Mesenchymal stem cell (in vitro differentiated cells and primary cell): ENCODE measurements at regions not wholly inside any gene's neighbourhood (a gene's known extent, or its start where the extent isn't known, plus 50 kb on each side); places are given as distances from the start of the nearest gene placed in this dataset.

Source experiments
- DNase-seq: peaks from one replicate; pipeline ENCODE4 v3.0.0-alpha.2; 2013
- H2AFZ ChIP-seq: one replicate; pipeline ENCODE4 v1.6.1; 2013; ENCODE audit warnings: low read depth, mild to moderate bottlenecking, control low read depth, inconsistent platforms, low read length, moderate library complexity
- H2AK5ac ChIP-seq: 2 replicates; pipeline ENCODE4 v1.6.1; 2013; ENCODE audit warnings: low read length, moderate library complexity, mild to moderate bottlenecking, inconsistent platforms; ENCODE audit not compliant: severe bottlenecking
- H2BK120ac ChIP-seq: one replicate; pipeline ENCODE4 v1.6.1; 2013; ENCODE audit warnings: low read depth, mild to moderate bottlenecking, inconsistent platforms, low read length, moderate library complexity
- H2BK12ac ChIP-seq, 2 experiments: one replicate each; pipeline ENCODE4 v1.6.1; 2013; ENCODE audit warnings: inconsistent platforms in 2 of 2, low read length in 2 of 2, mild to moderate bottlenecking in 2 of 2, moderate library complexity in 2 of 2, control low read depth in 1 of 2
- H2BK15ac ChIP-seq: one replicate; pipeline ENCODE4 v1.6.1; 2013; ENCODE audit warnings: mild to moderate bottlenecking, low read depth, inconsistent platforms; ENCODE audit not compliant: poor library complexity, severe bottlenecking
- H2BK5ac ChIP-seq: 2 replicates; pipeline ENCODE4 v1.6.1; 2013; ENCODE audit warnings: low read depth, mild to moderate bottlenecking, low read length, control low read depth, inconsistent platforms; ENCODE audit not compliant: poor library complexity, severe bottlenecking
- H3K14ac ChIP-seq, 2 experiments: one replicate each; pipeline ENCODE4 v1.6.1; 2013; ENCODE audit warnings: inconsistent platforms in 2 of 2, low read length in 2 of 2, control low read depth in 1 of 2, mild to moderate bottlenecking in 1 of 2, moderate library complexity in 1 of 2
- H3K18ac ChIP-seq, 2 experiments: one replicate each; pipeline ENCODE4 v1.6.1; 2013; ENCODE audit warnings: inconsistent platforms in 2 of 2, low read length in 2 of 2, control low read depth in 1 of 2, low read depth in 1 of 2, mild to moderate bottlenecking in 1 of 2
- H3K23ac ChIP-seq, 2 experiments: one replicate each; pipeline ENCODE4 v1.6.1; 2013; ENCODE audit warnings: inconsistent platforms in 2 of 2, low read length in 2 of 2, mild to moderate bottlenecking in 2 of 2, moderate library complexity in 2 of 2, control low read depth in 1 of 2
- H3K27ac ChIP-seq: 2 replicates; pipeline ENCODE4 v1.5.1; 2013; ENCODE audit warnings: mild to moderate bottlenecking, moderate library complexity, low read length, control low read depth, inconsistent platforms; ENCODE audit not compliant: poor library complexity, severe bottlenecking
- H3K27me3 ChIP-seq, 2 experiments: 2 replicates each; pipeline versions ENCODE4 v1.6.1 to v1.7.0; 2013; ENCODE audit warnings: low read length in 2 of 2, mild to moderate bottlenecking in 2 of 2, moderate library complexity in 2 of 2, control low read depth in 1 of 2, inconsistent platforms in 1 of 2; ENCODE audit not compliant: control insufficient read depth in 1 of 2, insufficient read depth in 1 of 2
- H3K36me3 ChIP-seq, 2 experiments: 2 replicates each; pipeline versions ENCODE4 v1.6.1 to v1.7.0; 2013; ENCODE audit warnings: low read length in 2 of 2, control low read depth in 1 of 2, inconsistent platforms in 1 of 2, low read depth in 1 of 2, mild to moderate bottlenecking in 1 of 2; ENCODE audit not compliant: insufficient read depth in 2 of 2, control insufficient read depth in 1 of 2
- H3K4ac ChIP-seq, 2 experiments: one replicate each; pipeline ENCODE4 v1.6.1; 2013; ENCODE audit warnings: inconsistent platforms in 2 of 2, low read length in 2 of 2, mild to moderate bottlenecking in 2 of 2, moderate library complexity in 2 of 2, control low read depth in 1 of 2, low read depth in 1 of 2
- H3K4me1 ChIP-seq: 2 replicates; pipeline ENCODE4 v1.6.1; 2013; ENCODE audit warnings: low read depth, low read length, control low read depth; ENCODE audit not compliant: control insufficient read depth, insufficient read depth
- H3K4me2 ChIP-seq: 2 replicates; pipeline ENCODE4 v1.6.1; 2013; ENCODE audit warnings: low read length, mild to moderate bottlenecking, inconsistent platforms; ENCODE audit not compliant: poor library complexity, severe bottlenecking
- H3K4me3 ChIP-seq, 2 experiments: 2 replicates each; pipeline versions ENCODE4 v1.5.1 to v1.7.0; 2013; ENCODE audit warnings: low read length in 2 of 2, mild to moderate bottlenecking in 2 of 2, control low read depth in 1 of 2, low read depth in 1 of 2; ENCODE audit not compliant: insufficient read depth in 1 of 2
- H3K79me1 ChIP-seq: replicated peaks from 2 replicates; pipeline ENCODE4 v1.6.1; 2013; ENCODE audit warnings: mild to moderate bottlenecking, control low read depth, low read length, inconsistent platforms; ENCODE audit not compliant: poor library complexity, severe bottlenecking
- H3K9ac ChIP-seq: 2 replicates; pipeline ENCODE4 v1.7.0; 2013; ENCODE audit warnings: mild to moderate bottlenecking, low read length, moderate library complexity
- H3K9me3 ChIP-seq: 2 replicates; pipeline ENCODE4 v1.7.0; 2013; ENCODE audit warnings: mild to moderate bottlenecking, low read length; ENCODE audit not compliant: control insufficient read depth
- H4K8ac ChIP-seq: one replicate; pipeline ENCODE4 v1.6.1; 2013; ENCODE audit warnings: inconsistent platforms, mild to moderate bottlenecking, low read length, moderate library complexity
- H4K91ac ChIP-seq: one replicate; pipeline ENCODE4 v1.6.1; 2013; ENCODE audit warnings: mild to moderate bottlenecking, low read length, inconsistent platforms
- WGBS: methylation state at CpG from one replicate; pipeline ENCODE4 v1.1.7; 2013; ENCODE audit warnings: mixed read lengths; 5-methylcytosine and 5-hydroxymethylcytosine counted together

GRCh38 chr3:177401375-177401774, 204.1 kb upstream of the TBL1XR1 start:
- no peak overlapping the region for H4K8ac ChIP-seq
- no peak overlapping the region for H2BK120ac ChIP-seq
- H3K36me3 ChIP-seq: no peaks in the 10 kb centered on the region
- WGBS: no CpG with 5 or more reads among the region's 1 CpG
- H3K4me1 ChIP-seq: no peaks in the 10 kb centered on the region
- no peak overlapping the region for H3K4me2 ChIP-seq
- H2AFZ ChIP-seq: no peak overlapping the region
- no peak overlapping the region for H2AK5ac ChIP-seq
- no peak overlapping the region for H2BK15ac ChIP-seq
- no peak overlapping the region for H3K4ac ChIP-seq
- H3K27me3 ChIP-seq: no peaks in the 10 kb centered on the region
- H4K91ac ChIP-seq: no peak overlapping the region
- no peak overlapping the region for H3K18ac ChIP-seq
- H3K14ac ChIP-seq: no peak overlapping the region
- no peak overlapping the region for H3K9ac ChIP-seq
- H3K79me1 ChIP-seq: no peaks in the 10 kb centered on the region
- no peak overlapping the region for H3K23ac ChIP-seq
- H3K27ac ChIP-seq: no peak overlapping the region
- no peak overlapping the region for H2BK12ac ChIP-seq
- DNase-seq: no peak
- H2BK5ac ChIP-seq: no peak overlapping the region
- H3K4me3 ChIP-seq: no peak overlapping the region
- no peaks in the 10 kb centered on the region for H3K9me3 ChIP-seq

- Histone ChIP-seq H3K27me3 (no peaks in the 10 kb centered on the region), H2BK120ac (no peak overlapping the region), H2AK5ac (no peak overlapping the region), H3K79me1 (no peaks in the 10 kb centered on the region), H4K8ac (no peak overlapping the region), H2BK12ac (no peak overlapping the region), H3K9me3 (no peaks in the 10 kb centered on the region), H2BK15ac (no peak overlapping the region), H3K36me3 (no peaks in the 10 kb centered on the region), H2BK5ac (no peak overlapping the region), H3K23ac (no peak overlapping the region), H3K9ac (no peak overlapping the region), H3K4me1 (no peaks in the 10 kb centered on the region), H3K4me3 (no peak overlapping the region), H3K18ac (no peak overlapping the region), H3K27ac (no peak overlapping the region), H3K4me2 (no peak overlapping the region), H3K4ac (no peak overlapping the region), H4K91ac (no peak overlapping the region), H2AFZ (no peak overlapping the region), H3K14ac (no peak overlapping the region)
- 83% methylated on average over 3 of the region's 3 CpGs for WGBS
- DNase-seq: no peak
Observed at GRCh38 chr3:177402533-177402932, 205.3 kb upstream of the TBL1XR1 start.

- Histone ChIP-seq H3K14ac (no peak overlapping the region), H2BK12ac (no peak overlapping the region), H4K8ac (no peak overlapping the region), H3K79me1 (no peaks in the 10 kb centered on the region), H3K4me1 (no peaks in the 10 kb centered on the region), H2BK120ac (no peak overlapping the region), H2AK5ac (no peak overlapping the region), H3K27ac (no peak overlapping the region), H3K36me3 (no peaks in the 10 kb centered on the region), H3K9me3 (no peaks in the 10 kb centered on the region), H4K91ac (no peak overlapping the region), H2BK15ac (no peak overlapping the region), H3K4ac (no peak overlapping the region), H2BK5ac (no peak overlapping the region), H2AFZ (no peak overlapping the region), H3K23ac (no peak overlapping the region), H3K18ac (no peak overlapping the region), H3K4me3 (no peak overlapping the region), H3K9ac (no peak overlapping the region), H3K27me3 (no peaks in the 10 kb centered on the region), H3K4me2 (no peak overlapping the region)
- no peak for DNase-seq
- WGBS: 100% methylated on average over 2 of the region's 3 CpGs
Observed at GRCh38 chr3:177405191-177405672, 207.9 kb upstream of the TBL1XR1 start.

- H2BK120ac ChIP-seq: no peak overlapping the region
- no peak overlapping the region for H2BK5ac ChIP-seq
- no peak overlapping the region for H3K4me3 ChIP-seq
- no peak overlapping the region for H2AFZ ChIP-seq
- no peak overlapping the region for H3K9ac ChIP-seq
- no peak overlapping the region for H4K8ac ChIP-seq
- no peak overlapping the region for H3K4me2 ChIP-seq
- H3K27me3 ChIP-seq: no peaks in the 10 kb centered on the region
- no peaks in the 10 kb centered on the region for H3K4me1 ChIP-seq
- no peak for DNase-seq
- H2AK5ac ChIP-seq: no peak overlapping the region
- H3K4ac ChIP-seq: no peak overlapping the region
- H3K27ac ChIP-seq: no peak overlapping the region
- no peaks in the 10 kb centered on the region for H3K36me3 ChIP-seq
- H2BK15ac ChIP-seq: no peak overlapping the region
- H2BK12ac ChIP-seq: no peak overlapping the region
- 90% methylated on average over 1 of the region's 4 CpGs for WGBS
- H3K23ac ChIP-seq: no peak overlapping the region
- H4K91ac ChIP-seq: no peak overlapping the region
- H3K18ac ChIP-seq: no peak overlapping the region
- no peaks in the 10 kb centered on the region for H3K79me1 ChIP-seq
- H3K14ac ChIP-seq: no peak overlapping the region
- no peaks in the 10 kb centered on the region for H3K9me3 ChIP-seq
Observed at GRCh38 chr3:177410730-177411129, 213.4 kb upstream of the TBL1XR1 start.
